ENCODE measurements at regions not wholly inside any gene's neighbourhood (a gene's known extent, or its start where the extent isn't known, plus 50 kb on each side); places are given as distances from the start of the nearest gene placed in this dataset.
A peak's percentile ranks its signal among the peaks of the same experiment; 100 is the strongest.
"Not testable (repeated sequence)": the region's sequence is repeated elsewhere in the genome, so short reads cannot be mapped to it uniquely, and the experiment has no call there.

- Histone ChIP-seq H3K9me3 (ENCODE audit: control insufficient read depth in 1 of 2, low read length in 2 of 2) (no peaks in the 10 kb centered on the region), H3K36me3 (ENCODE audit: control insufficient read depth in 1 of 2, insufficient read depth in 2 of 2, low read length in 2 of 2) (no peaks in the 10 kb centered on the region), H3K4me1 (ENCODE audit: control insufficient read depth in 1 of 2, insufficient read depth in 2 of 2, low read length in 2 of 2) (peaks cover 16 to 39% of the 10 kb centered on the region in 2 donors), H3K27ac (ENCODE audit: low read depth, low read length) (no peak overlapping the region), H3K4me3 (ENCODE audit: low read depth in 1 of 2, low read length in 2 of 2) (no peak overlapping the region), H3K9ac (ENCODE audit: low read depth in 1 of 2, low read length in 2 of 2) (no peak overlapping the region), H3K27me3 (ENCODE audit: control insufficient read depth in 1 of 2, insufficient read depth in 2 of 2, low read length in 2 of 2) (no peaks in the 10 kb centered on the region)
Observed at GRCh38 chr4:130071746-130072145, 975.8 kb downstream of the C4orf33 start.

- H3K4me1 ChIP-seq (ENCODE audit: control insufficient read depth in 1 of 2, insufficient read depth in 2 of 2, low read length in 2 of 2): peaks cover 16 to 27% of the 10 kb centered on the region in 2 donors
- H3K27ac ChIP-seq (ENCODE audit: low read depth, low read length): no peak overlapping the region
- H3K9me3 ChIP-seq (ENCODE audit: control insufficient read depth in 1 of 2, low read length in 2 of 2): no peaks in the 10 kb centered on the region
- H3K36me3 ChIP-seq (ENCODE audit: control insufficient read depth in 1 of 2, insufficient read depth in 2 of 2, low read length in 2 of 2): no peaks in the 10 kb centered on the region
- no peak overlapping the region for H3K9ac ChIP-seq (ENCODE audit: low read depth in 1 of 2, low read length in 2 of 2)
- H3K27me3 ChIP-seq (ENCODE audit: control insufficient read depth in 1 of 2, insufficient read depth in 2 of 2, low read length in 2 of 2): no peaks in the 10 kb centered on the region
- H3K4me3 ChIP-seq (ENCODE audit: low read depth in 1 of 2, low read length in 2 of 2): peak overlapping the region; percentile 11 to 41
Observed at GRCh38 chr4:130073145-130073790, 977.3 kb downstream of the C4orf33 start.

GRCh38 chr4:130074096-130074495 lies 978.1 kb downstream of the C4orf33 start:
- Histone ChIP-seq H3K36me3 (ENCODE audit: control insufficient read depth in 1 of 2, insufficient read depth in 2 of 2, low read length in 2 of 2) (no peaks in the 10 kb centered on the region), H3K9me3 (ENCODE audit: control insufficient read depth in 1 of 2, low read length in 2 of 2) (no peaks in the 10 kb centered on the region), H3K27ac (ENCODE audit: low read depth, low read length) (no peak overlapping the region), H3K27me3 (ENCODE audit: control insufficient read depth in 1 of 2, insufficient read depth in 2 of 2, low read length in 2 of 2) (no peaks in the 10 kb centered on the region), H3K9ac (ENCODE audit: low read depth in 1 of 2, low read length in 2 of 2) (no peak overlapping the region), H3K4me3 (ENCODE audit: low read depth in 1 of 2, low read length in 2 of 2) (no peak overlapping the region), H3K4me1 (ENCODE audit: control insufficient read depth in 1 of 2, insufficient read depth in 2 of 2, low read length in 2 of 2) (peaks cover 16 to 22% of the 10 kb centered on the region in 2 donors)

GRCh38 chr4:130077275-130077674 lies 981.3 kb downstream of the C4orf33 start:
- H3K9ac ChIP-seq (ENCODE audit: low read depth in 1 of 2, low read length in 2 of 2): no peak overlapping the region
- H3K4me1 ChIP-seq (ENCODE audit: control insufficient read depth in 1 of 2, insufficient read depth in 2 of 2, low read length in 2 of 2): peaks cover 15 to 19% of the 10 kb centered on the region in 2 donors
- no peaks in the 10 kb centered on the region for H3K27me3 ChIP-seq (ENCODE audit: control insufficient read depth in 1 of 2, insufficient read depth in 2 of 2, low read length in 2 of 2)
- H3K4me3 ChIP-seq (ENCODE audit: low read depth in 1 of 2, low read length in 2 of 2): no peak overlapping the region
- no peaks in the 10 kb centered on the region for H3K9me3 ChIP-seq (ENCODE audit: control insufficient read depth in 1 of 2, low read length in 2 of 2)
- no peak overlapping the region for H3K27ac ChIP-seq (ENCODE audit: low read depth, low read length)
- H3K36me3 ChIP-seq (ENCODE audit: control insufficient read depth in 1 of 2, insufficient read depth in 2 of 2, low read length in 2 of 2): no peaks in the 10 kb centered on the region

- peaks cover 6 to 12% of the 10 kb centered on the region in 2 donors for H3K4me1 ChIP-seq (ENCODE audit: control insufficient read depth in 1 of 2, insufficient read depth in 2 of 2, low read length in 2 of 2)
- not testable (repeated sequence) for H3K36me3 ChIP-seq (ENCODE audit: control insufficient read depth in 1 of 2, insufficient read depth in 2 of 2, low read length in 2 of 2); H3K9ac ChIP-seq (ENCODE audit: low read depth in 1 of 2, low read length in 2 of 2); H3K27me3 ChIP-seq (ENCODE audit: control insufficient read depth in 1 of 2, insufficient read depth in 2 of 2, low read length in 2 of 2); H3K4me3 ChIP-seq (ENCODE audit: low read depth in 1 of 2, low read length in 2 of 2); H3K9me3 ChIP-seq (ENCODE audit: control insufficient read depth in 1 of 2, low read length in 2 of 2); H3K27ac ChIP-seq (ENCODE audit: low read depth, low read length)
Observed at GRCh38 chr4:130079027-130079426, 983.1 kb downstream of the C4orf33 start.

GRCh38 chr4:130080872-130081451 lies 985.0 kb downstream of the C4orf33 start:
- no peaks in the 10 kb centered on the region for H3K9me3 ChIP-seq (ENCODE audit: control insufficient read depth in 1 of 2, low read length in 2 of 2)
- H3K27me3 ChIP-seq (ENCODE audit: control insufficient read depth in 1 of 2, insufficient read depth in 2 of 2, low read length in 2 of 2): no peaks in the 10 kb centered on the region
- peaks cover 3 to 5% of the 10 kb centered on the region in 2 donors for H3K4me1 ChIP-seq (ENCODE audit: control insufficient read depth in 1 of 2, insufficient read depth in 2 of 2, low read length in 2 of 2)
- H3K36me3 ChIP-seq (ENCODE audit: control insufficient read depth in 1 of 2, insufficient read depth in 2 of 2, low read length in 2 of 2): no peaks in the 10 kb centered on the region
- H3K27ac ChIP-seq (ENCODE audit: low read depth, low read length): no peak overlapping the region
- no peak overlapping the region for H3K4me3 ChIP-seq (ENCODE audit: low read depth in 1 of 2, low read length in 2 of 2)
- no peak overlapping the region for H3K9ac ChIP-seq (ENCODE audit: low read depth in 1 of 2, low read length in 2 of 2)

- no peaks in the 10 kb centered on the region for H3K4me1 ChIP-seq (ENCODE audit: control insufficient read depth in 1 of 2, insufficient read depth in 2 of 2, low read length in 2 of 2)
- no peaks in the 10 kb centered on the region for H3K36me3 ChIP-seq (ENCODE audit: control insufficient read depth in 1 of 2, insufficient read depth in 2 of 2, low read length in 2 of 2)
- H3K27ac ChIP-seq (ENCODE audit: low read depth, low read length): no peak overlapping the region
- no peak overlapping the region for H3K4me3 ChIP-seq (ENCODE audit: low read depth in 1 of 2, low read length in 2 of 2)
- H3K27me3 ChIP-seq (ENCODE audit: control insufficient read depth in 1 of 2, insufficient read depth in 2 of 2, low read length in 2 of 2): no peaks in the 10 kb centered on the region
- no peak overlapping the region for H3K9ac ChIP-seq (ENCODE audit: low read depth in 1 of 2, low read length in 2 of 2)
- no peaks in the 10 kb centered on the region for H3K9me3 ChIP-seq (ENCODE audit: control insufficient read depth in 1 of 2, low read length in 2 of 2)
Observed at GRCh38 chr4:130090427-130090826, 994.5 kb downstream of the C4orf33 start.

GRCh38 chr4:130092187-130093015 lies 996.4 kb downstream of the C4orf33 start:
- no peaks in the 10 kb centered on the region for H3K4me1 ChIP-seq (ENCODE audit: control insufficient read depth in 1 of 2, insufficient read depth in 2 of 2, low read length in 2 of 2)
- H3K9ac ChIP-seq (ENCODE audit: low read depth in 1 of 2, low read length in 2 of 2): no peak overlapping the region
- no peak overlapping the region for H3K4me3 ChIP-seq (ENCODE audit: low read depth in 1 of 2, low read length in 2 of 2)
- no peak overlapping the region for H3K27ac ChIP-seq (ENCODE audit: low read depth, low read length)
- H3K36me3 ChIP-seq (ENCODE audit: control insufficient read depth in 1 of 2, insufficient read depth in 2 of 2, low read length in 2 of 2): no peaks in the 10 kb centered on the region
- no peaks in the 10 kb centered on the region for H3K9me3 ChIP-seq (ENCODE audit: control insufficient read depth in 1 of 2, low read length in 2 of 2)
- H3K27me3 ChIP-seq (ENCODE audit: control insufficient read depth in 1 of 2, insufficient read depth in 2 of 2, low read length in 2 of 2): no peaks in the 10 kb centered on the region

- H3K36me3 ChIP-seq (ENCODE audit: control insufficient read depth in 1 of 2, insufficient read depth in 2 of 2, low read length in 2 of 2): no peaks in the 10 kb centered on the region
- no peak overlapping the region for H3K27ac ChIP-seq (ENCODE audit: low read depth, low read length)
- no peak overlapping the region for H3K4me3 ChIP-seq (ENCODE audit: low read depth in 1 of 2, low read length in 2 of 2)
- no peaks in the 10 kb centered on the region for H3K9me3 ChIP-seq (ENCODE audit: control insufficient read depth in 1 of 2, low read length in 2 of 2)
- no peak overlapping the region for H3K9ac ChIP-seq (ENCODE audit: low read depth in 1 of 2, low read length in 2 of 2)
- peaks cover 0 to 4% of the 10 kb centered on the region in 2 donors for H3K4me1 ChIP-seq (ENCODE audit: control insufficient read depth in 1 of 2, insufficient read depth in 2 of 2, low read length in 2 of 2)
- H3K27me3 ChIP-seq (ENCODE audit: control insufficient read depth in 1 of 2, insufficient read depth in 2 of 2, low read length in 2 of 2): no peaks in the 10 kb centered on the region
Observed at GRCh38 chr4:130099105-130099504, 1003.2 kb downstream of the C4orf33 start.

- H3K27me3 ChIP-seq (ENCODE audit: control insufficient read depth in 1 of 2, insufficient read depth in 2 of 2, low read length in 2 of 2): no peaks in the 10 kb centered on the region
- no peaks in the 10 kb centered on the region for H3K36me3 ChIP-seq (ENCODE audit: control insufficient read depth in 1 of 2, insufficient read depth in 2 of 2, low read length in 2 of 2)
- no peak overlapping the region for H3K27ac ChIP-seq (ENCODE audit: low read depth, low read length)
- H3K9me3 ChIP-seq (ENCODE audit: control insufficient read depth in 1 of 2, low read length in 2 of 2): no peaks in the 10 kb centered on the region
- H3K4me3 ChIP-seq (ENCODE audit: low read depth in 1 of 2, low read length in 2 of 2): no peak overlapping the region
- H3K9ac ChIP-seq (ENCODE audit: low read depth in 1 of 2, low read length in 2 of 2): no peak overlapping the region
- no peaks in the 10 kb centered on the region for H3K4me1 ChIP-seq (ENCODE audit: control insufficient read depth in 1 of 2, insufficient read depth in 2 of 2, low read length in 2 of 2)
Observed at GRCh38 chr4:130110189-130110588, 1014.2 kb downstream of the C4orf33 start.
